GM21576 (cell line): ENCODE measurements at regions not wholly inside any gene's neighbourhood (a gene's known extent, or its start where the extent isn't known, plus 50 kb on each side); places are given as distances from the start of the nearest gene placed in this dataset.

ENCODE experiments used
- ATAC-seq: cut with Tn5 transposase; IDR thresholded peaks from one replicate; pipeline ENCODE4 v1.9.1; 2021; ENCODE audit warnings: mild to moderate bottlenecking, moderate library complexity; ENCODE audit not compliant: unreplicated experiment

- no peak for ATAC-seq
Measured at GRCh38 chr2:58914733-58915505, 673.8 kb upstream of the FANCL start.

- ATAC-seq = no peak
Measured at GRCh38 chr2:58913082-58913726, 672.1 kb upstream of the FANCL start.

GRCh38 chr2:58911877-58912276, 670.8 kb upstream of the FANCL start:
- ATAC-seq = no peak

- ATAC-seq = no peak
Measured at GRCh38 chr2:58908501-58909154, 667.5 kb upstream of the FANCL start.

GRCh38 chr2:58907644-58908043, 666.5 kb upstream of the FANCL start:
- ATAC-seq = no peak

- no peak for ATAC-seq
Measured at GRCh38 chr2:58906081-58906645, 665.0 kb upstream of the FANCL start.

- ATAC-seq = no peak
Measured at GRCh38 chr2:58904095-58904494, 663.0 kb upstream of the FANCL start.

GRCh38 chr2:58903427-58903826, 662.3 kb upstream of the FANCL start:
- ATAC-seq = no peak

- no peak for ATAC-seq
Measured at GRCh38 chr2:58900246-58901027, 659.3 kb upstream of the FANCL start.

GRCh38 chr2:58899692-58900091, 658.6 kb upstream of the FANCL start:
- ATAC-seq = no peak

- no peak for ATAC-seq
Measured at GRCh38 chr2:58896638-58897037, 655.5 kb upstream of the FANCL start.

GRCh38 chr2:58895857-58896256, 654.7 kb upstream of the FANCL start:
- no peak for ATAC-seq

- no peak for ATAC-seq
Measured at GRCh38 chr2:58893656-58894351, 652.7 kb upstream of the FANCL start.

GRCh38 chr2:58891828-58892377, 650.8 kb upstream of the FANCL start:
- no peak for ATAC-seq

GRCh38 chr2:58890865-58891525, 649.9 kb upstream of the FANCL start:
- ATAC-seq = no peak

GRCh38 chr2:58886009-58886408, 644.9 kb upstream of the FANCL start:
- ATAC-seq = no peak

GRCh38 chr2:58879834-58880233, 638.7 kb upstream of the FANCL start:
- ATAC-seq = no peak

GRCh38 chr2:58878778-58879177, 637.7 kb upstream of the FANCL start:
- no peak for ATAC-seq

GRCh38 chr2:58876126-58876525, 635.0 kb upstream of the FANCL start:
- no peak for ATAC-seq

GRCh38 chr2:58875436-58875835, 634.3 kb upstream of the FANCL start:
- ATAC-seq = no peak
